ENCODE measurements at regions not wholly inside any gene's neighbourhood (a gene's known extent, or its start where the extent isn't known, plus 50 kb on each side); places are given as distances from the start of the nearest gene placed in this dataset.

DNA sequence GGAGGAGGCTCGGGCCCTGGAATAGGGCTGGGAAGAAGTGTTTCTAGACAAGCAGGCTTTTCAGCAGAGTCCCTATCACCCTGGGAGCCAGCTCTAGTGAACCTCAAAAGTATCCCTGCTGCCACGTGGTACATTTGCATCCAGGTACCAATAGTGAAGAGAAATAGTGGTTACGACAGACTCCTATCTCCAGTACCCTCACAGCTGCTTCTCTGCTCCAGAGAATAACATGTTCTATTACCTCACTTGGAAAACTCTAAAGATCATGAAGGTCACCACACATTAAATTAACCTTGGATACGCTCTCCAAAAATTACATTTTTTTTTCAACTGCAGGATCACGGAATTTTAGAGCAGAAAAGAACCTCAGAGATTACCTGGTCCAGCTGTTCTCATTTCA, 230.4 kb upstream of the PLD5 start:
- ATAC-seq (no peak), DNase-seq (ENCODE audit: low spot score) (no peak), FAIRE-seq (no peak)
- in situ Hi-C loops (cut with HindIII; ENCODE audit: extremely low pct_ligation_motif_present, low pct_unique_long_range_greater_than_20kb): no loop called here
- 2% methylated on average over 3 of the region's 5 CpGs for WGBS (ENCODE audit: low lambda C conversion rate)
- Histone ChIP-seq H3K4me2 (ENCODE audit: low read depth, low read length) (no peak overlapping the region), H3K36me3 (replicated peaks in 1 of 2; ENCODE audit: control insufficient read depth in 1 of 2, insufficient read depth in 2 of 2, low read length in 2 of 2) (no peaks in the 10 kb centered on the region), H3K27me3 (ENCODE audit: control insufficient read depth in 1 of 2, insufficient read depth in 2 of 2, low read length in 2 of 2) (no peaks in the 10 kb centered on the region; a peak in 1 of 5 replicates), H3K4me3 (replicated peaks in 1 of 3; ENCODE audit: insufficient read depth in 1 of 3, low read depth in 2 of 3, low read length in 3 of 3) (no peak overlapping the region), H4K20me1 (ENCODE audit: insufficient read depth, low read length) (no peaks in the 10 kb centered on the region), H3K9me3 (ENCODE audit: low read length) (no peaks in the 10 kb centered on the region), H3K4me1 (ENCODE audit: insufficient read depth, low read length) (no peaks in the 10 kb centered on the region), H3K27ac (ENCODE audit: extremely low read length, insufficient read depth, low read length) (no peak overlapping the region), H3K9ac (ENCODE audit: insufficient read depth, low read depth, low read length) (no peak overlapping the region), H2AFZ (ENCODE audit: low read length) (no peak overlapping the region), H3K79me2 (ENCODE audit: insufficient read depth, low read length) (no peaks in the 10 kb centered on the region)
- ChIA-PET POLR2A (no interaction called here), CTCF (ENCODE audit: low intra/inter-chr PET ratio, low total read pairs) (no interaction called here)
- BruUV-seq (replicated peaks): no TSS peak
- intact Hi-C loops (cut with micrococcal nuclease; ENCODE audit: unreplicated experiment): no loop called here
- TF ChIP-seq IKZF4 (CRISPR knock-in tag; IDR thresholded peaks at IDR 0.05; ENCODE audit: borderline replicate concordance, low read depth, not compliant biosample characterization) (no peak), ELF4 (CRISPR knock-in tag; IDR thresholded peaks at IDR 0.05; ENCODE audit: borderline replicate concordance) (no peak), RARG (CRISPR knock-in tag; IDR thresholded peaks at IDR 0.05; ENCODE audit: low read depth) (no peak), PTBP1 (IDR thresholded peaks at IDR 0.05; ENCODE audit: low read depth, low read length, poor library complexity, severe bottlenecking) (no peak), HOXD1 (CRISPR knock-in tag; IDR thresholded peaks at IDR 0.05) (no peak), ZFP90 (CRISPR knock-in tag; IDR thresholded peaks at IDR 0.05; ENCODE audit: borderline replicate concordance) (no peak), AHR (CRISPR knock-in tag; IDR thresholded peaks at IDR 0.05) (no peak), SIX4 (CRISPR knock-in tag; IDR thresholded peaks at IDR 0.05) (no peak), ZFP82 (CRISPR knock-in tag; IDR thresholded peaks at IDR 0.05; ENCODE audit: borderline replicate concordance) (no peak), RBAK (CRISPR knock-in tag; IDR thresholded peaks at IDR 0.05) (no peak)
- TF ChIP-seq, protein P1, sequence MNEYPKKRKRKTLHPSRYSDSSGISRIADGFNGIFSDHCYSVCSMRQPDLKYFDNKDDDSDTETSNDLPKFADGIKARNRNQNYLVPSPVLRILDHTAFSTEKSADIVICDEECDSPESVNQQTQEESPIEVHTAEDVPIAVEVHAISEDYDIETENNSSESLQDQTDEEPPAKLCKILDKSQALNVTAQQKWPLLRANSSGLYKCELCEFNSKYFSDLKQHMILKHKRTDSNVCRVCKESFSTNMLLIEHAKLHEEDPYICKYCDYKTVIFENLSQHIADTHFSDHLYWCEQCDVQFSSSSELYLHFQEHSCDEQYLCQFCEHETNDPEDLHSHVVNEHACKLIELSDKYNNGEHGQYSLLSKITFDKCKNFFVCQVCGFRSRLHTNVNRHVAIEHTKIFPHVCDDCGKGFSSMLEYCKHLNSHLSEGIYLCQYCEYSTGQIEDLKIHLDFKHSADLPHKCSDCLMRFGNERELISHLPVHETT (CRISPR knock-in tag; conservative IDR thresholded peaks at IDR 0.05): no peak
- TF ChIP-seq, protein P2, sequence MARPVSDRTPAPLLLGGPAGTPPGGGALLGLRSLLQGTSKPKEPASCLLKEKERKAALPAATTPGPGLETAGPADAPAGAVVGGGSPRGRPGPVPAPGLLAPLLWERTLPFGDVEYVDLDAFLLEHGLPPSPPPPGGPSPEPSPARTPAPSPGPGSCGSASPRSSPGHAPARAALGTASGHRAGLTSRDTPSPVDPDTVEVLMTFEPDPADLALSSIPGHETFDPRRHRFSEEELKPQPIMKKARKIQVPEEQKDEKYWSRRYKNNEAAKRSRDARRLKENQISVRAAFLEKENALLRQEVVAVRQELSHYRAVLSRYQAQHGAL (CRISPR knock-in tag; IDR thresholded peaks at IDR 0.05; ENCODE audit: not compliant biosample characterization): no peak
- TF ChIP-seq, protein P3, sequence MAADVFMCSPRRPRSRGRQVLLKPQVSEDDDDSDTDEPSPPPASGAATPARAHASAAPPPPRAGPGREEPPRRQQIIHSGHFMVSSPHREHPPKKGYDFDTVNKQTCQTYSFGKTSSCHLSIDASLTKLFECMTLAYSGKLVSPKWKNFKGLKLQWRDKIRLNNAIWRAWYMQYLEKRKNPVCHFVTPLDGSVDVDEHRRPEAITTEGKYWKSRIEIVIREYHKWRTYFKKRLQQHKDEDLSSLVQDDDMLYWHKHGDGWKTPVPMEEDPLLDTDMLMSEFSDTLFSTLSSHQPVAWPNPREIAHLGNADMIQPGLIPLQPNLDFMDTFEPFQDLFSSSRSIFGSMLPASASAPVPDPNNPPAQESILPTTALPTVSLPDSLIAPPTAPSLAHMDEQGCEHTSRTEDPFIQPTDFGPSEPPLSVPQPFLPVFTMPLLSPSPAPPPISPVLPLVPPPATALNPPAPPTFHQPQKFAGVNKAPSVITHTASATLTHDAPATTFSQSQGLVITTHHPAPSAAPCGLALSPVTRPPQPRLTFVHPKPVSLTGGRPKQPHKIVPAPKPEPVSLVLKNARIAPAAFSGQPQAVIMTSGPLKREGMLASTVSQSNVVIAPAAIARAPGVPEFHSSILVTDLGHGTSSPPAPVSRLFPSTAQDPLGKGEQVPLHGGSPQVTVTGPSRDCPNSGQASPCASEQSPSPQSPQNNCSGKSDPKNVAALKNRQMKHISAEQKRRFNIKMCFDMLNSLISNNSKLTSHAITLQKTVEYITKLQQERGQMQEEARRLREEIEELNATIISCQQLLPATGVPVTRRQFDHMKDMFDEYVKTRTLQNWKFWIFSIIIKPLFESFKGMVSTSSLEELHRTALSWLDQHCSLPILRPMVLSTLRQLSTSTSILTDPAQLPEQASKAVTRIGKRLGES (CRISPR knock-in tag; IDR thresholded peaks at IDR 0.05; ENCODE audit: borderline replicate concordance): no peak
- TF ChIP-seq, protein P4, sequence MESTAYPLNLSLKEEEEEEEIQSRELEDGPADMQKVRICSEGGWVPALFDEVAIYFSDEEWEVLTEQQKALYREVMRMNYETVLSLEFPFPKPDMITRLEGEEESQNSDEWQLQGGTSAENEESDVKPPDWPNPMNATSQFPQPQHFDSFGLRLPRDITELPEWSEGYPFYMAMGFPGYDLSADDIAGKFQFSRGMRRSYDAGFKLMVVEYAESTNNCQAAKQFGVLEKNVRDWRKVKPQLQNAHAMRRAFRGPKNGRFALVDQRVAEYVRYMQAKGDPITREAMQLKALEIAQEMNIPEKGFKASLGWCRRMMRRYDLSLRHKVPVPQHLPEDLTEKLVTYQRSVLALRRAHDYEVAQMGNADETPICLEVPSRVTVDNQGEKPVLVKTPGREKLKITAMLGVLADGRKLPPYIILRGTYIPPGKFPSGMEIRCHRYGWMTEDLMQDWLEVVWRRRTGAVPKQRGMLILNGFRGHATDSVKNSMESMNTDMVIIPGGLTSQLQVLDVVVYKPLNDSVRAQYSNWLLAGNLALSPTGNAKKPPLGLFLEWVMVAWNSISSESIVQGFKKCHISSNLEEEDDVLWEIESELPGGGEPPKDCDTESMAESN (CRISPR knock-in tag; conservative IDR thresholded peaks at IDR 0.05): no peak
- TF ChIP-seq, protein P5, sequence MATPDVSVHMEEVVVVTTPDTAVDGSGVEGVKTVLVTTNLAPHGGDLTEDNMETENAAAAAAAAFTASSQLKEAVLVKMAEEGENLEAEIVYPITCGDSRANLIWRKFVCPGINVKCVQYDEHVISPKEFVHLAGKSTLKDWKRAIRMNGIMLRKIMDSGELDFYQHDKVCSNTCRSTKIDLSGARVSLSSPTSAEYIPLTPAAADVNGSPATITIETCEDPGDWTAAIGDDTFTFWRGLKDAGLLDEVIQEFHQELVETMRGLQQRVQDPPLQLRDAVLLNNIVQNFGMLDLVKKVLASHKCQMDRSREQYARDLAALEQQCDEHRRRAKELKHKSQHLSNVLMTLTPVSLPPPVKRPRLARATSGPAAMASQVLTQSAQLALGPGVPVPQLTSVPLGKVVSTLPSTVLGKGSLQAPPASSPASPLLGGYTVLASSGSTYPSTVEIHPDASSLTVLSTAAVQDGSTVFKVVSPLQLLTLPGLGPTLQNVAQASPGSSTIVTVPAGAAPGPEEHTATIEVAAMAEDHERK (CRISPR knock-in tag; IDR thresholded peaks at IDR 0.05; ENCODE audit: low read depth): no peak
